ENCODE measurements at regions not wholly inside any gene's neighbourhood (a gene's known extent, or its start where the extent isn't known, plus 50 kb on each side); places are given as distances from the start of the nearest gene placed in this dataset.
A peak's percentile ranks its signal among the peaks of the same experiment; 100 is the strongest.
"Not testable (repeated sequence)": the region's sequence is repeated elsewhere in the genome, so short reads cannot be mapped to it uniquely, and the experiment has no call there.

DNA sequence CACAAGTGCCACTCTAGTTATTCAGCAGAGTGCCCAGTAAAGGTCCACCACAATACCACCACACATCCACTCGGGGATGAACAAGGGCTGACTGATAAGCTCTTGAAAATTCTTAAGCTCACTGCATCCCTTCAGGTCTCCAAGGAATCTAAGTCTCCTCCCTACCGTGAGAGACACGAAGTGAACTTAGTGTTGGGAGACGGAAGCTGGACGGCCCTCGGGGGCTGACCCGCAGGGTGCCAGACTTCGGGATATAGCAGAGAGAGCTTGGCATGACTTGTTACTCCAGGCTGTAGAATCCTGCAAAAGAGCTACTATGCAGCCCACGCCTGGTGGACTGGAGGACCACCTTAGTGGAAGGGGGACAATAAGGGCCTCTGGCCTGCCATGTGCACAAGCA is 75.1 kb downstream of the LYZL1 start:
- DNase-seq: not testable (repeated sequence)

DNA sequence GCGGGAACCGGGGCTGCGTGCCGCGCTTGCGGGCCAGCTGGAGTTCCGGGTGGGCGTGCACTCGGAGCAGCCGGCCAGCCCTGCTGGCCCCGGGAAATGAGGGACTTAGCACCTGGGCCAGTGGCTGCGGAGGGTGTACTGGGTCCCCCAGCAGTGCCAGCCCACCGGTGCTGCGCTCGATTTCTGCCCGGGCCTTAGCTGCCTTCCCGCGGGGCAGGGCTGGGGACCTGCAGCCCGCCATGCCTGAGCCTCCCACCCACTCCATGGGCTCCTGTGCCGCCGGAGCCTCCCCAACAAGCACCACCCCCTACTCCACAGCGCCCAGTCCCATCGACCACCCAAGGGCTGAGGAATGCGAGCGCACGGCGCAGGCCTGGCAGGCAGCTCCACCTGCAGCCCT is 77.3 kb downstream of the LYZL1 start:
- DNase-seq: not testable (repeated sequence)

DNA sequence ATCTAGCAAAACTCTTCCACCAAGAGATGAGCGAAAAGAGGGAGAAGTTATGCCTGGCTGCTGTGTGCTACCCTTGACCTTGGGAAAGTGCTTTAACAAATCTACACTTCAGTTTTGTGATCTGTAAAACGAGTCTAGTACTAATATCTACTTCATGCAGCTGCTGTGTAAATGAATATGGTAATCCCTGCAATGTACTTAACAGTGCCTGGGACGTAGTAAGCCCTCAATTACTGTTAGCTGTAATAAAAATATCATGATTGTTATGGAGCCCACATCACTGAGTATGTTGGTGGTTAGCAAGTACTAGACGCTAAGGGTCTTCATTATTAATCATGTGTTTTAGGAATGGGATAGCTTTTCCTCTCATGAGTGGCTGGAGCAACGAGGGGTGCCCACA is 80.5 kb downstream of the LYZL1 start:
- no peak for DNase-seq

DNA sequence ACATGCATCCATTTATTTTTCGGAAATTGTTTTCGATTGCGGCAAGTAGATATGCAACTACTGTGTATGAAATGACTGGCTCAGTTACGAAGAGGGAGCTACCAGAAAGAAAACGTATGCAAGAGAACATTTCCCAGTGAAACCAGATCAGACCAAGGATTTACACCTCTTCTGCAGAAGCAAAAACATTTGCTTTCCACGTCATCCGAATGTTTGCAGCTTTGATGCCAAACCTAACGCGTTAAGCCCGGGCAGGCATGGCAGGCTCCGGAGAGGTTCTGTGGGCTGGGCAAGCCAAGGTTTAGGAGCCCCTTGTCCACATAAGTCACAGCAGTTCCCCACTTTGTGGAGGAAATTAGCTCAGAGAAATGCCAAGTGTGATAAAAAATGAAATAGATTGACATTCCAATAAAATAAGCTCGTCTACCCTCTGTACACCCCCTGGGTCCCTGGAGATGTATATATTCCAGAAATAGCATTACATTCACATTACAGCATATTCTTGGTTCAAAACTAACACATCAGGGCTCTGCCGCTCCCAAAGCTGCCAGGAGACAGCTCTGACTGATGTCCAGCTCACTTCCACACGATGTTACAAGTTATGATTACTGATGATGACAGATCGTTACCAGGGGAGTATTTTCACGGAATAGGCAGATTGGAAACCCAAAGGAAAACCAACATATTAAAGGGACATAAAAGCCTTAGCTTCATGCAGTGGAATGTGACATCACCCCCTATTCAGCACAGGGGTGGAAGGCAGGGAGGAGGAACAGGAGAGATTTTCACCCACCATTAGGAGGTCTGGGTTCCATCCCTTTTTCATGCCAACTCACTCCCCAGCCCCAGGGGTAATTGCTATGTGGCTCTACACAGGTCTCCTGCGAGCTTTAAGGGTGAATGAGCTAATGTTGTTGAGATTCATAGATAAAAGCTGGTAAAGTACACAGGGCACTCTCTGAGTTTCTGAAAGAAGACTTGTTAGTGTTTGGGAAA is 81.5 kb downstream of the LYZL1 start:
- no peak for DNase-seq

- no peak for DNase-seq
These were observed 84.0 kb downstream of the LYZL1 start for GRCh38 chr10:29372920-29373319.

- no peak for DNase-seq
These were observed 85.3 kb downstream of the LYZL1 start for GRCh38 chr10:29374162-29374561.

- DNase-seq: no peak
These were observed 87.0 kb downstream of the LYZL1 start for GRCh38 chr10:29375888-29376287.

DNA sequence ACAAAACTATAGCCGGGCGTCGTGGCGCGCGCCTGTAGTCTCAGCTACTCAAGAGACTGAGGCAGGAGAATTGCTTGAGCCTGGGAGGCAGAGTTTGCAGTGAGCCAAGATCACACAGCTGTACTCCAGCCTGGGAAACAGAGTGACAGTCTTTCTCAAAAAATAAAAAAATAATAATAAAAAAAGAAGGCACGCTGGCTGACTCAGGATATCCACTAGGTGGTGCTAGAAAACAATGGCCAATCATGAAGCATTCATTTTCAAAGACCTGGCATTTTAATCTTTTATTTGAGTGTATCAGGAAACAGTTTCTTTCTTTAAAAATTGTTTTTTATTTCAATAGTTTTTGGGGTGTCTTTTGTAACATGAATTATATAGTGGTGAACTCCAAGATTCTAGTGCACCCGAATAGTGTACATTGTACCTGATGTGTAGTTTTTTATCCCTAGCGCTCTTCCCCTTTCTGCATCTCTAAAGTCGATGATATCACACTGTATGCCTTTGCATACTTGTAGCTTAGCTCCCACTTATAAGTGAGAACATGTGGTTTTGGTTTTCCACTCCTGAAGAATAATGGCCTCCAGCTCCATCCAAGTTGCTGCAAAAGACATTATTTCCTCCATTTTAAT is 88.6 kb downstream of the LYZL1 start:
- no peak for DNase-seq

GRCh38 chr10:29378106-29378505 is 89.2 kb downstream of the LYZL1 start:
- DNase-seq: no peak

DNA sequence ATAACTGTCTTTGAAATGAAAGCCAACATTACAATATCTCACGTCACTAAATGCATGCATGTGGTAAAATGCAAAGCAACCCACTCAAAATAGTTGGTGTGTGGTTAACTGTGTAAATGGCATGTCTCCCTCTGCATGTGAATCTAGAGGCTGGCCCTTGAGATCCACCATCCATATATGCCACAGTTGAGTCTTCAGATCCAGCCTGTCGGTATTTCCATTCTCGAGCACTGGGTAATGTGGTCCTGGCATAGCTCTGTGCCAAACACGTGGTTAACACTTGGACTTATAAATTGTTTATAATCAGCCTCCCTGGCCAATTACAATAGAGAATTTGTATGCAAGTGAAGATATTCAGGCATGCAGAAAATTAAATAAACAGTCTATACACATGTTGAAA is 90.3 kb downstream of the LYZL1 start:
- DNase-seq: no peak

DNA sequence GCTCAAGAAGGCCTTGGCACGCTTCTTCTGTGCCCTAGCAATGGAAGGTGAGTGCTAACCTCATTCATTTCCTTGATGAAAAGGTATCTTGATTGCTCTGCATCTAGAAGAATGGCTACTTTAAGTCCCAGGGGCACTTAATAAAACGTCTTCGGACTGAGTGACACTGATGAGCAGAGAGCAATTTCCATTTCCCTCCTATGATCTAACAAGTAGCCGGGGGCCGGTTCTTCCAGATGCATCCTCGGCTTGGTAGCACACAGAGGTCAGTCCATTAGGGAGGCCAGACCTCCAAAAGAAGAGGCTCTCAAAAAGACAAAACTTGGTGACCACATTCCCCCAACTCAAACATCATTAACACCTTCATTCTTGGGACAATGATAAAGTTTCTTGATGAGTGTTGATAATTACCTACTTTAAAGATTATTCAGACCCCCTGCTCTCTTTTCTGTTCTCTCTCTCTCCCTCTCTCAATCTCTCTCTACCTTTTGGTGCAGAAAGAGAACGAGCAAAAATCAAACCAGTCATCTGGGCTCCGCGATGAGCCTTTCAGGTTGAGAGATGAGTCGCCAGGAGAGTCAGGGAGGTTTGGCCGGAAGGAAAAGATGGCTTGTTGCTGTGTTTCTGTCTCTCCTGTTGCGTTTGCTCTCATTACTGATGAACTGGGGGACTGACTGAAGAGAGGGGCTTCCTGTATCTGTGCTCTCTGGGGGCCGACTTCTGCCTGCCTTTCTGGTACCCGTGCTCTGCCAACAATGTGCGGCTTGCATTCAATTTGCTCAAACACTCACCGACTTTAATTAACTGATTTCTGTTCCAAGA is 91.1 kb downstream of the LYZL1 start:
- DNase-seq: not testable (repeated sequence)

GRCh38 chr10:29380599-29381511 is 92.0 kb downstream of the LYZL1 start:
- DNase-seq: not testable (repeated sequence)

DNA sequence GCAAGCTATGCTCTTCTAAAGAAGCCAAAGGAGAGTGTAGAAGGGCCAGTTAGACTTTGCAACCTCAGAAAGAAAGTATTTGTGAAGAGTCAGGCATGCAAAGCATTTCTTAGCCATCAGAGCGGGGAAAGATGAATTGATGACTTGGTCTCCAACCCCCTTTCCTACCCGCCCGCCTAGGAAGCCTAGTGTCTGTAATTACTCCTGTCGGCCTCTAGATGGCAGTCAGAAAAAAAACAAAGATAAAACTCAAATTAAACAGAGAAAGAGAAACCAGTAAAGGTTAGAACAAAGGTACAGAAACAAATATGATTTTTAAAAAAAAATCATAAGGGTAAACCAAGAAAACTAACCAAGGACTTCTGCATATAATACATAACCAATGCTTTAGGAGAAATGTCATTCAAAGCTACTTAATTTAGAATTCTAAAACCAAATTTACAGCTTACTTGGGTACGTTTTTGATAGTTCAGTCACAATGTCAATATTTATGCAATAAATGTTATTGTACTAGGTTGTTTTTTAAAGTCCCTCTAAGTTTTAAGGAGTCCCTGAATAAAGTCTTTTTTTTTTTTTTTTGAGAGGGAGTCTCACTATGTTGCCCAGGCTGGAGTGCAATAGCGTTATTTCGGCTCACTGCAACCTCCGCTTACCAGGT is 97.6 kb downstream of the LYZL1 start:
- no peak for DNase-seq

DNA sequence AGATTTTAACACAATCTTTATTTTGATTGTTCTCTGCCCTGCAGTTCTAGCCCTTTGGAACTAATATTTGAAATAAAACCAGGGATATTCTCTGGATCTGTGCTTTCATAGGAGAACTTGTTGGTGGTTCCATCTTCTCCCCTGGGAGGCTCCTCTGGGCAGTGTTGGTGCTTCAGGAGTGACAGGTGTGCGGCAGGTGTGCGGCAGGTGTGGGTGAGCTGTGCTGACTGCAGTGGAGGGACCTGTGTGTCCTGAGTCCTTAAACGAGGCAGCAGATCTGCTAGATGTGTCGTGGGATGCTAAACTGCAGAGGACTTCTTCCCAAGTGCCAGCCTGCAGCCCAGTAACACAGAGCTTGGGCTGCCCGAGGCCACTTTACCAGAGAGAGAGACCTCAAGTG is 98.4 kb downstream of the LYZL1 start:
- DNase-seq: no peak

GRCh38 chr10:29388112-29388511 is 99.2 kb downstream of the LYZL1 start:
- DNase-seq: not testable (repeated sequence)

DNA sequence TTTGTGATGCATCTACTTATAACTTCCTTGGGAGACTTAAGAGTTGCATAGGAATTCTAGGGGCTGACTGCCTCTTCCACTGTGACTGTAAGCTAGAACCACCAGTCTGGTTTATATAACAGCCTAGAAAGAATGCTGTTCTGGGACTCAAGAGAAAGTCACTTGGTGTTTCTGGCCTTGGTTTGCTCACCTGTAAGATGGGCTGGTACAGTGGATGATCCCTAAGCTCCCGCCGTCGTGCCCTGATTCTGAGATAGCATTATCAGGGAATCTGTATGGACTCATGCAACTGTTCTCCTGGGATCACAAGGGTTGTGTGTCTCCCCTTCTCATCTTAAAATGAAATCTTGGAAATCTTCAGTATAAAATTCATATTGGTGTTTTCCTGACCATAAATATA is 100.6 kb downstream of the LYZL1 start:
- no peak for DNase-seq

DNA sequence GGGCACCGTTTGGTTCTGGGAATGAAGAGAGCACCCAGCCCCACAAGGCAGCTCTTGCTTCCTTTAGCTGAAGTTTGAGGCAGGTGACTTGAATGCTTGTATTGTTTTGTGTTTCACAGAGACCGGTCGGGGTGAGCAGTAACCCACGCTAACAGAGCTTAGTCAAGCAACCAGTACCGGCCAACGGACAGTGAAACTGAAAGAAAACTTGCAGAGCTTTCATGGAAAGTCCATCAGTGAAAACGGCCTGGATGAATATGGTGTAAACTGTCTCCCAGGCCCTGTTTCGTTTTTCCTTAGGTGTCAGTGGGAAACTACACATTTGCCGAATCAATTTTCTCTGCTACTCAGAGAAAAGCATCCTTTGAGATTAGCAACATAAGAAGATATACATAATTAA is 101.1 kb downstream of the LYZL1 start:
- DNase-seq: no peak

DNA sequence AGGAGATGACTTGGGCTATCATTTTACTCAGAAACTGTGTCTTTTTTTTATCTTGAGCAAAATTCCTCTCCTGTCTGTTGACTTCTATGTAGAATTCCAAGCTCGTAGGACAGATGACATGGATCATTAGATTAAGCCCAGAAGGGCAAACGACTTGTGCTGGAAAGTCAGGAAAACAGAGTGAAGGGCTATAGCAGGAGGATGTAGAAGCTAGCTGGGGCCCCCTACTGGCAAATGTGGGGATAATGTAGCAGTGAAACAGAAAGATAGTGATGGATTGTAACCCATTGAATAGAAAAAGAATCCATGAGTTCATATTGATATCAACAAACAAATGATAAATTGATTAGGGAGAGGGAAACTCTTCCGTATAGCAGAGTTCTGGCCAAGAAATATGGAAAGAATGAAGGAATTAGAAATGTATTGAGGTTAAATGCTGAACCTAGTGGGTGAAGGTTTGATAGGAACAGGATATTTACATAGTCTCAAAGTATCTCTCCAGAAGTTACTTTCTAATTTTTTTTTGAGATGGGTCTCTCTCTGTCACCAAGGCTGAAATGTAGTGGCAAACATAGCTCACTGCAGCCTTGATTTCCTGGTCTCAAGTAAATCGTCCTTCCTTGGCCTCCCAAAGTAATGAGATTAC is 103.6 kb downstream of the LYZL1 start:
- DNase-seq: peak; percentile 33 to 43

GRCh38 chr10:29394321-29394932 is 105.6 kb downstream of the LYZL1 start:
- DNase-seq: no peak

DNA sequence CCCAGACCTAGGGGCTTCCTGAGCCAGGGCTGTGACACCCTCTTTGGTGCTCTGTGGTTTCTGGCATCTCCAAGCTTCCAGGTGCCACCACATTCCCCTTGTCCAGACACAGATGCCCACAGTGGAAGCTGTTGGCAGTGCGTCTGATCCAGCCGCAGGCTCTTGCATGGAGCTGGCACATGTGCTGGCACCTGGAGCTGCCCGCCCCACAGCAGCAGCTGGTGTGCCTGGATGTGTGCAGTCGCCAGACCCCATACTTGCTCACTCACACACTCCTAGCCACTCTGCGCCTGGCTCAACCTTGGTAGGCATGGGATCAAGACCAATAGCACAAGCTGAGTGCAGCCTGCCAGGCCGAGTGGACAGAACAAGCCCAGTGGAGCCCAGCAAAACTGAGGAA is 106.5 kb downstream of the LYZL1 start:
- no peak for DNase-seq

DNA sequence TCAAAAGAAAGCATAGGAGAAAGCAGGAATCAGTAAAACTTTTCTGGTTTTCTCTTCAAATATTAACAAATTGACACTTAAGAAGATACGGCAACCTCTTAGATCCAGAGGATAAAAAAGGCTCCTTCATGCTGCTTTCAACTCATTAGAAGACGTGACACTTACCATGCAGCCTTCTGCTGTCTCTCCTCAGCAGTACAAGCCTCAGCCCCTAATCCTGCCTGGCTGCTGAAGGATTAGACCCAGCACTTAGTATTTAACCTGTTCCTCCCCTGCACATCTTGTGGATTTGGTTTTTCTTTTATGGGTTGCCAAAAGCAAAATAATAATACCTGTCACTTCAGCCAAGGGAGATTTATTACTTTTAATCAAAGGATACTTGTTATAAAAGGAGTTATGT is 108.4 kb downstream of the LYZL1 start:
- DNase-seq: no peak
